Uterus (tissue), 3 donors: ENCODE measurements at regions not wholly inside any gene's neighbourhood (a gene's known extent, or its start where the extent isn't known, plus 50 kb on each side); places are given as distances from the start of the nearest gene placed in this dataset.
"Not testable (repeated sequence)": the region's sequence is repeated elsewhere in the genome, so short reads cannot be mapped to it uniquely, and the experiment has no call there.

ENCODE experiments used
- DNase-seq, 2 donors: peaks; one replicate each; pipeline ENCODE4 v3.0.0-alpha.2; 2019 to 2020
- H3K27ac ChIP-seq, 2 donors: fragments of 200-600 bp; sonication (generic); 1 replicate in 1 of 2; 2 replicates in 1 of 2; pipeline ENCODE4 v1.5.1; 2016 to 2018
- H3K27me3 ChIP-seq, 2 donors: fragments of 200-600 bp; sonication (generic); one replicate each; pipeline ENCODE4 v1.5.1; 2018 to 2019; ENCODE audit warnings: control low read depth in 1 of 2
- H3K36me3 ChIP-seq, 2 donors: fragments of 200-600 bp; sonication (generic); one replicate each; pipeline ENCODE4 v1.5.1; 2019; ENCODE audit warnings: control low read depth in 1 of 2
- H3K4me1 ChIP-seq, 2 donors: fragments of 200-600 bp; sonication (generic); one replicate each; pipeline ENCODE4 v1.5.1; 2018 to 2019; ENCODE audit warnings: control low read depth in 1 of 2
- H3K4me3 ChIP-seq, 2 donors: fragments of 200-600 bp; sonication (generic); 1 replicate in 1 of 2; 2 replicates in 1 of 2; pipeline ENCODE4 v1.5.1; 2018 to 2019; ENCODE audit warnings: mild to moderate bottlenecking in 1 of 2
- H3K9me3 ChIP-seq, 2 donors: fragments of 200-600 bp; sonication (generic); one replicate each; pipeline ENCODE4 v1.5.1; 2019; ENCODE audit warnings: control low read depth in 1 of 2
- CTCF ChIP-seq, 4 experiments: fragments of 200-600 bp in 2 of 4; fragments of 450-650 bp in 2 of 4; sonication (generic) in 2 of 4; IDR thresholded peaks; one replicate each; pipeline ENCODE4 v1.5.1; 2016 to 2019; ENCODE audit warnings: antibody characterized with exemption in 4 of 4, mild to moderate bottlenecking in 2 of 4, moderate library complexity in 1 of 4
- POLR2A ChIP-seq, 2 donors: fragments of 450-650 bp; IDR thresholded peaks; one replicate each; pipeline ENCODE4 v1.6.1; 2016; ENCODE audit warnings: antibody characterized with exemption in 2 of 2, mild to moderate bottlenecking in 1 of 2, moderate library complexity in 1 of 2
- intact Hi-C: fragments of 100-400 bp; cut with DNase I; formaldehyde crosslinking; loops from one replicate; pipeline ENCODE4 v1.15.1; 2023; ENCODE audit warnings: low total_unique reads
- donor health status: DM: yes; HTN: yes; CAD: no.

GRCh38 chr1:48068206-48068605 lies 71.0 kb upstream of the TRABD2B start:
- Histone ChIP-seq H3K9me3 (no peaks in the 10 kb centered on the region), H3K4me3 (no peak overlapping the region), H3K36me3 (no peaks in the 10 kb centered on the region), H3K27ac (no peak overlapping the region), H3K4me1 (no peaks in the 10 kb centered on the region), H3K27me3 (no peaks in the 10 kb centered on the region)
- TF ChIP-seq CTCF (IDR thresholded peaks at IDR 0.05) = no peak
- no peak for TF ChIP-seq POLR2A (IDR thresholded peaks at IDR 0.05)
- intact Hi-C loops = no loop called here
- no peak for DNase-seq

DNA sequence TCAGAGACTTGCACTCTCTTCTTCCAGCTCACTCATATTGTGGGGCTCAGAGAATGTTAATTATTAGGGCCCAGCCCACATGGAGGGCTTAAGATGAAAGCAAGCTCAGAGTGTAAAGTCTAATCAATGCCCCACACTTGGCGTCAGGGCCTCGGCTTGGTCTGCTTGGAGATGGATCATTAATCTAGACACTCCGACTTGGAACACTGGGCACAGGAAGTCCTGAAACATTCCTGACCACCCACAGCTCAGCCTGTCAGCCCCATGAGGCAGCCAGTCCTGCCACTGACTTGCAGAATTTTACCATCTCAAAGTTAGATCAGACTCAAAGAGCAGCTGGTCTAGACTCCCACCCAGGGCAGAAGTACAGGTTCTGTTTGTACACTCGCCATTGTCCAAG lies 69.8 kb upstream of the TRABD2B start:
- H3K4me3 ChIP-seq = no peak overlapping the region
- intact Hi-C loops = no loop called here
- H3K36me3 ChIP-seq = no peaks in the 10 kb centered on the region
- no peak overlapping the region for H3K27ac ChIP-seq
- H3K4me1 ChIP-seq = no peaks in the 10 kb centered on the region
- H3K27me3 ChIP-seq = no peaks in the 10 kb centered on the region
- no peaks in the 10 kb centered on the region for H3K9me3 ChIP-seq
- no peak for DNase-seq
- TF ChIP-seq POLR2A (IDR thresholded peaks at IDR 0.05) (no peak), CTCF (IDR thresholded peaks at IDR 0.05) (no peak)

DNA sequence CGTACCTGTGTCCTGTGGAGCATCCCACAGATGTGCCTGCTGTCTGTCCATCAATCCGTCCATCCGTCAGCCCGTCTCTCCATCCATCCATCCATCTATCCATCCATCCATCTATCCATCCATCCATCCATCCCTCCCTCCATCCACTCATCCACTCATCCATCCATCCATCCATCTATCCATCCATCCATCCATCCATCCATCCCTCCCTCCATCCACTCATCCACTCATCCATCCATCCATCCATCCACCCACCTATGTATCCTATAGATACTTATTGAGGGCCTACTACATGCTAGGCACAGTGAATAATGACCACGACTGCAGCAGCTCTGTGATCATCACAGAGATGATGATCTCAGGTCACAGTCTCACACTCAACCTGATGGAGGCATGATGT lies 67.5 kb upstream of the TRABD2B start:
- H3K9me3 ChIP-seq, H3K27ac ChIP-seq, H3K27me3 ChIP-seq, DNase-seq, H3K36me3 ChIP-seq, H3K4me1 ChIP-seq, intact Hi-C loops, H3K4me3 ChIP-seq: not testable (repeated sequence)

DNA sequence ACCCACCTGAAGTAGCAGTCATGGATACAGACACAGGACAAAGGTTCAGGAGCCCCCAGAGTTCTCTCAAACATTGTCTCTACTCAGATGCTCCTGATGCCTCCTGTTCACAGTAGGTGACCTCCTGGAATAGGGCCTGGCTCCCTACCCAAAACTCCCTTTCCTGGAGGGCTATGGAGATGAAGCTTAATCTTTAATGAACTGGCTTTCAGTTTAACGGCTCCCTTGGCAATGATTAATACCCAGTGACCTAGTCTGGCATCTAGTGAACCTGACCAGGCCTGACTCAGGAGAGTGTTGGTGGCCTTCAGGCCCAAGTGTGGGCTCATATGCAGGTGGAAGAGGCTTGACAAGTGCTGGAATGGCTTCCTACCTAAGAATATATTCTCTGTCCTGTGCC lies 65.2 kb upstream of the TRABD2B start:
- no peak for DNase-seq
- Histone ChIP-seq H3K4me3 (no peak overlapping the region), H3K36me3 (no peaks in the 10 kb centered on the region), H3K9me3 (no peaks in the 10 kb centered on the region), H3K27me3 (no peaks in the 10 kb centered on the region), H3K4me1 (no peaks in the 10 kb centered on the region), H3K27ac (no peak overlapping the region)
- intact Hi-C loops = no loop called here
- TF ChIP-seq CTCF (IDR thresholded peaks at IDR 0.05) (no peak), POLR2A (IDR thresholded peaks at IDR 0.05) (no peak)

GRCh38 chr1:48061162-48062136 lies 64.3 kb upstream of the TRABD2B start:
- no peaks in the 10 kb centered on the region for H3K27me3 ChIP-seq
- no peaks in the 10 kb centered on the region for H3K9me3 ChIP-seq
- intact Hi-C loops = no loop called here
- peak; percentile 20 to 66 (median 46) for TF ChIP-seq CTCF (IDR thresholded peaks at IDR 0.05)
- TF ChIP-seq POLR2A (IDR thresholded peaks at IDR 0.05) = no peak
- H3K36me3 ChIP-seq = no peaks in the 10 kb centered on the region
- no peaks in the 10 kb centered on the region for H3K4me1 ChIP-seq
- no peak overlapping the region for H3K27ac ChIP-seq
- H3K4me3 ChIP-seq = no peak overlapping the region
- DNase-seq = peak in 1 of 2 donors; percentile 26
